GM12892 (cell line): ENCODE measurements at regions not wholly inside any gene's neighbourhood (a gene's known extent, or its start where the extent isn't known, plus 50 kb on each side); places are given as distances from the start of the nearest gene placed in this dataset.

Experiments used
- POLR2A ChIP-seq: IDR thresholded peaks from 2 replicates; pipeline ENCODE4 v1.6.1; 2011; ENCODE audit warnings: low read depth, low read length, control low read depth
- POLR2AphosphoS5 ChIP-seq: IDR thresholded peaks from 2 replicates; pipeline ENCODE4 v1.6.1; 2011; ENCODE audit warnings: low read depth, low read length, control low read depth
- TAF1 ChIP-seq: IDR thresholded peaks from 2 replicates; pipeline ENCODE4 v1.6.1; 2011; ENCODE audit warnings: low read depth, mild to moderate bottlenecking, control low read depth, low read length, borderline replicate concordance

GRCh38 chr12:88272456-88272855 lies 130.3 kb downstream of the TMTC3 start:
- TF ChIP-seq TAF1 (no peak), POLR2AphosphoS5 (no peak), POLR2A (no peak)
